ENCODE measurements at regions not wholly inside any gene's neighbourhood (a gene's known extent, or its start where the extent isn't known, plus 50 kb on each side); places are given as distances from the start of the nearest gene placed in this dataset.

- no peak for TF ChIP-seq CTCF (conservative IDR thresholded peaks at IDR 0.05; ENCODE audit: low read depth in 2 of 2)
- TF ChIP-seq CREB1 (CRISPR knock-in tag; IDR thresholded peaks at IDR 0.05; ENCODE audit: low read depth), result no peak
- no peak for TF ChIP-seq EZH2 (IDR thresholded peaks at IDR 0.05; ENCODE audit: low read depth, unreplicated experiment)
- no peak for TF ChIP-seq REST (IDR thresholded peaks at IDR 0.05; ENCODE audit: unreplicated experiment)
- no peak for TF ChIP-seq EZH2phosphoT487 (IDR thresholded peaks at IDR 0.05; ENCODE audit: unreplicated experiment)
- TF ChIP-seq JUNB (IDR thresholded peaks at IDR 0.05; ENCODE audit: unreplicated experiment), result no peak
- TF ChIP-seq POLR2AphosphoS5 (IDR thresholded peaks at IDR 0.05; ENCODE audit: low read depth), result no peak
- TF ChIP-seq NANOG (IDR thresholded peaks at IDR 0.05; ENCODE audit: borderline replicate concordance), result no peak
- TF ChIP-seq, protein P1, sequence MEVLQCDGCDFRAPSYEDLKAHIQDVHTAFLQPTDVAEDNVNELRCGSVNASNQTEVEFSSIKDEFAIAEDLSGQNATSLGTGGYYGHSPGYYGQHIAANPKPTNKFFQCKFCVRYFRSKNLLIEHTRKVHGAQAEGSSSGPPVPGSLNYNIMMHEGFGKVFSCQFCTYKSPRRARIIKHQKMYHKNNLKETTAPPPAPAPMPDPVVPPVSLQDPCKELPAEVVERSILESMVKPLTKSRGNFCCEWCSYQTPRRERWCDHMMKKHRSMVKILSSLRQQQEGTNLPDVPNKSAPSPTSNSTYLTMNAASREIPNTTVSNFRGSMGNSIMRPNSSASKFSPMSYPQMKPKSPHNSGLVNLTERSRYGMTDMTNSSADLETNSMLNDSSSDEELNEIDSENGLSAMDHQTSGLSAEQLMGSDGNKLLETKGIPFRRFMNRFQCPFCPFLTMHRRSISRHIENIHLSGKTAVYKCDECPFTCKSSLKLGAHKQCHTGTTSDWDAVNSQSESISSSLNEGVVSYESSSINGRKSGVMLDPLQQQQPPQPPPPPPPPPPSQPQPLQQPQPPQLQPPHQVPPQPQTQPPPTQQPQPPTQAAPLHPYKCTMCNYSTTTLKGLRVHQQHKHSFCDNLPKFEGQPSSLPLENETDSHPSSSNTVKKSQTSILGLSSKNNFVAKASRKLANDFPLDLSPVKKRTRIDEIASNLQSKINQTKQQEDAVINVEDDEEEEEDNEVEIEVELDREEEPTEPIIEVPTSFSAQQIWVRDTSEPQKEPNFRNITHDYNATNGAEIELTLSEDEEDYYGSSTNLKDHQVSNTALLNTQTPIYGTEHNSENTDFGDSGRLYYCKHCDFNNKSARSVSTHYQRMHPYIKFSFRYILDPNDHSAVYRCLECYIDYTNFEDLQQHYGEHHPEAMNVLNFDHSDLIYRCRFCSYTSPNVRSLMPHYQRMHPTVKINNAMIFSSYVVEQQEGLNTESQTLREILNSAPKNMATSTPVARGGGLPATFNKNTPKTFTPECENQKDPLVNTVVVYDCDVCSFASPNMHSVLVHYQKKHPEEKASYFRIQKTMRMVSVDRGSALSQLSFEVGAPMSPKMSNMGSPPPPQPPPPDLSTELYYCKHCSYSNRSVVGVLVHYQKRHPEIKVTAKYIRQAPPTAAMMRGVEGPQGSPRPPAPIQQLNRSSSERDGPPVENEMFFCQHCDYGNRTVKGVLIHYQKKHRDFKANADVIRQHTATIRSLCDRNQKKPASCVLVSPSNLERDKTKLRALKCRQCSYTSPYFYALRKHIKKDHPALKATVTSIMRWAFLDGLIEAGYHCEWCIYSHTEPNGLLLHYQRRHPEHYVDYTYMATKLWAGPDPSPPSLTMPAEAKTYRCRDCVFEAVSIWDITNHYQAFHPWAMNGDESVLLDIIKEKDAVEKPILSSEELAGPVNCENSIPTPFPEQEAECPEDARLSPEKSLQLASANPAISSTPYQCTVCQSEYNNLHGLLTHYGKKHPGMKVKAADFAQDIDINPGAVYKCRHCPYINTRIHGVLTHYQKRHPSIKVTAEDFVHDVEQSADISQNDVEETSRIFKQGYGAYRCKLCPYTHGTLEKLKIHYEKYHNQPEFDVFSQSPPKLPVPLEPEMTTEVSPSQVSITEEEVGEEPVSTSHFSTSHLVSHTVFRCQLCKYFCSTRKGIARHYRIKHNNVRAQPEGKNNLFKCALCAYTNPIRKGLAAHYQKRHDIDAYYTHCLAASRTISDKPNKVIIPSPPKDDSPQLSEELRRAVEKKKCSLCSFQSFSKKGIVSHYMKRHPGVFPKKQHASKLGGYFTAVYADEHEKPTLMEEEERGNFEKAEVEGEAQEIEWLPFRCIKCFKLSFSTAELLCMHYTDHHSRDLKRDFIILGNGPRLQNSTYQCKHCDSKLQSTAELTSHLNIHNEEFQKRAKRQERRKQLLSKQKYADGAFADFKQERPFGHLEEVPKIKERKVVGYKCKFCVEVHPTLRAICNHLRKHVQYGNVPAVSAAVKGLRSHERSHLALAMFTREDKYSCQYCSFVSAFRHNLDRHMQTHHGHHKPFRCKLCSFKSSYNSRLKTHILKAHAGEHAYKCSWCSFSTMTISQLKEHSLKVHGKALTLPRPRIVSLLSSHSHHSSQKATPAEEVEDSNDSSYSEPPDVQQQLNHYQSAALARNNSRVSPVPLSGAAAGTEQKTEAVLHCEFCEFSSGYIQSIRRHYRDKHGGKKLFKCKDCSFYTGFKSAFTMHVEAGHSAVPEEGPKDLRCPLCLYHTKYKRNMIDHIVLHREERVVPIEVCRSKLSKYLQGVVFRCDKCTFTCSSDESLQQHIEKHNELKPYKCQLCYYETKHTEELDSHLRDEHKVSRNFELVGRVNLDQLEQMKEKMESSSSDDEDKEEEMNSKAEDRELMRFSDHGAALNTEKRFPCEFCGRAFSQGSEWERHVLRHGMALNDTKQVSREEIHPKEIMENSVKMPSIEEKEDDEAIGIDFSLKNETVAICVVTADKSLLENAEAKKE (CRISPR knock-in tag; IDR thresholded peaks at IDR 0.05), result no peak
These were observed 194.2 kb downstream of the UTP18 start for GRCh38 chr17:51454456-51454978.
